ENCODE measurements at regions not wholly inside any gene's neighbourhood (a gene's known extent, or its start where the extent isn't known, plus 50 kb on each side); places are given as distances from the start of the nearest gene placed in this dataset.

GRCh38 chr4:43276321-43276720 is 383.8 kb downstream of the GRXCR1 start:
- H3K27ac ChIP-seq: no peak overlapping the region
- TF ChIP-seq CTCF (conservative IDR thresholded peaks at IDR 0.05) (no peak), ZFX (IDR thresholded peaks at IDR 0.05) (no peak)

DNA sequence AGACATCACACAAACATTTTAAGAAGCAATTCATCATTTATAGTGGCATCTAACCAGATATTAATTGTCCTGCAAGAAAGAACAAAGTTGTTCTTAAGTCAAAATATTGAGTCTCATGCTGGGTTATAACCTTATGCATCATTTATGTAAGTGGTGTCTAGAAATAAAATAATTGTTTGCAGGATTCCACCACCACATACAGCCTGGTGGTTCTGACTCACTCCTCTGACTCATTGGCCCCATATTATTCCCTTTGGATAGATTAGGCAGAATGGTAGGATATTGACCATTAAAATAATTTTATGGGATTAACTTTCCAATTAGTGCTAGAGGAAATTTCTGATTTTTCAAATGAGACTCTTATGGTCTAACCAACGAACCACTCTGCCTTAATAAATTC is 384.5 kb downstream of the GRXCR1 start:
- no peak for TF ChIP-seq CTCF (conservative IDR thresholded peaks at IDR 0.05)
- no peak for TF ChIP-seq ZFX (IDR thresholded peaks at IDR 0.05)
- no peak overlapping the region for H3K27ac ChIP-seq

GRCh38 chr4:43282534-43282933 is 390.0 kb downstream of the GRXCR1 start:
- no peak overlapping the region for H3K27ac ChIP-seq
- TF ChIP-seq ZFX (IDR thresholded peaks at IDR 0.05) (no peak), CTCF (conservative IDR thresholded peaks at IDR 0.05) (no peak)

- H3K27ac ChIP-seq: no peak overlapping the region
- TF ChIP-seq ZFX (IDR thresholded peaks at IDR 0.05): no peak
- TF ChIP-seq CTCF (conservative IDR thresholded peaks at IDR 0.05): no peak
These were observed 393.6 kb downstream of the GRXCR1 start for GRCh38 chr4:43286137-43286536.

- no peak overlapping the region for H3K27ac ChIP-seq
- TF ChIP-seq ZFX (IDR thresholded peaks at IDR 0.05) (no peak), CTCF (conservative IDR thresholded peaks at IDR 0.05) (no peak)
These were observed 404.5 kb downstream of the GRXCR1 start for GRCh38 chr4:43296946-43297528.

- H3K27ac ChIP-seq: no peak overlapping the region
- no peak for TF ChIP-seq CTCF (conservative IDR thresholded peaks at IDR 0.05)
These were observed 424.3 kb downstream of the GRXCR1 start for GRCh38 chr4:43316813-43317212.

DNA sequence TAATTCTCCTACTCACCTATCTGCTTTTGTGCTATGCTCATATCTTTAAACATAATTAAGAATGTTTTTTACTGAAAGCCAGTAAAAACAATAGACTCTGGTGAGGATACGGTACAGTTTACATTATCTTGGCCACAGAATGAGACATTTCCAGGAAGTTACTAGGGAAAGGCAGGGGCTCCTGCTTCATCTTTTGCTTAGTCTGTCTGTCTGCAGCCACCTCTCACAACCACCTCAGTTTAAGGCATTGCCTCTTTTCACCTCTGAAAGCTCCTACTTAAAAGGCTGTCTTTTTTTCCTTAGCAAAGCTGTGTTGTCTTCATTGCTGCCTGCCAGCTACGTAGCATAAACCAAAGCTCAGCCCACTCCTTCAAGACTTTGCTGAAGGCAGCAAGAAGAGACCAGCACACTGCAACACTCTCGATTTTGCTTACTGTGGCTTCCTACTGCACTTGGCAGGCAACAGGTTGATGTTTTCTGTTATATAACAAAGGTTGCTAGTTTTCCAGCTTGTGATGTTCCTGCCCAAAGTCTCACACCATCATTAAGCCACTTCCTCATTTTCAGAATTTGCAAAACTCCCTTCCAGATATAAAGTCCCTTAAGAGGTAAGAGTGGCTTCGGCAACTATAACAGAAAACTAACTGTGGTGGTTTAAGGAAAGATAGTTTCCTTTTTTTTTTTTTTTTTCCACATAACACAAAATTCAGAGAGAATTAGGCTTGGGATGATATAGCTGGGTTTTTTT is 432.9 kb downstream of the GRXCR1 start:
- TF ChIP-seq ZFX (IDR thresholded peaks at IDR 0.05) (no peak), CTCF (conservative IDR thresholded peaks at IDR 0.05) (no peak)
- H3K27ac ChIP-seq: no peak overlapping the region
